MCF 10A (cell line): ENCODE measurements at regions not wholly inside any gene's neighbourhood (a gene's known extent, or its start where the extent isn't known, plus 50 kb on each side); places are given as distances from the start of the nearest gene placed in this dataset.

Experiments
- BruUV-seq: library from RNA; stranded (reverse); fragments of 400-500 nt; replicated peaks from 2 replicates; lab custom pipeline; 2021; lab: Mats Ljungman, UMichigan
- CTCF ChIA-PET: fragments of 300-600 bp; sonication (Branson Sonifier 250); formaldehyde crosslinking; extraction: SDS; loops from one replicate; lab custom pipeline; 2021; ENCODE audit warnings: antibody characterized with exemption, inconsistent platforms; lab: Yijun Ruan, JAX
- POLR2A ChIA-PET: fragments of 300-600, 350-650 bp; sonication (Branson Sonifier 250); formaldehyde crosslinking; extraction: SDS; loops from one replicate; lab custom pipeline; 2020; ENCODE audit warnings: antibody characterized with exemption, inconsistent platforms; lab: Yijun Ruan, JAX
- DNase-seq: peaks from one replicate; pipeline ENCODE4 v3.0.0-alpha.2; 2018; ENCODE audit not compliant: unreplicated experiment
- H3K27ac Mint-ChIP-seq: one replicate; pipeline ENCODE4 v1.8.0; 2022; ENCODE audit warnings: mild to moderate bottlenecking, low read depth, mixed read lengths; ENCODE audit not compliant: unreplicated experiment
- H3K27me3 Mint-ChIP-seq: one replicate; pipeline ENCODE4 v1.8.0; 2022; ENCODE audit warnings: mixed read lengths; ENCODE audit not compliant: insufficient read depth, unreplicated experiment
- H3K36me3 Mint-ChIP-seq: one replicate; pipeline ENCODE4 v1.8.0; 2022; ENCODE audit warnings: mild to moderate bottlenecking, moderate library complexity, mixed read lengths; ENCODE audit not compliant: insufficient read depth, unreplicated experiment
- H3K4me1 Mint-ChIP-seq: one replicate; pipeline ENCODE4 v1.8.0; 2022; ENCODE audit warnings: mixed read lengths; ENCODE audit not compliant: insufficient read depth, unreplicated experiment
- H3K4me3 Mint-ChIP-seq: one replicate; pipeline ENCODE4 v1.8.0; 2022; ENCODE audit warnings: mild to moderate bottlenecking, moderate library complexity, mixed read lengths; ENCODE audit not compliant: unreplicated experiment
- H3K9me3 Mint-ChIP-seq: one replicate; pipeline ENCODE4 v1.8.0; 2022; ENCODE audit warnings: mixed read lengths; ENCODE audit not compliant: unreplicated experiment
- intact Hi-C: fragments of 100-400 bp; cut with micrococcal nuclease; formaldehyde crosslinking; loops from 2 replicates; pipeline ENCODE4 v1.14.1; 2022
- TF ChIP-seq, protein P1 (sequence below): fragments of 200-600 bp; IDR thresholded peaks from one replicate; pipeline ENCODE4 v1.8.0; 2022; ENCODE audit warnings: antibody characterized with exemption, mild to moderate bottlenecking; ENCODE audit not compliant: unreplicated experiment

DNA sequence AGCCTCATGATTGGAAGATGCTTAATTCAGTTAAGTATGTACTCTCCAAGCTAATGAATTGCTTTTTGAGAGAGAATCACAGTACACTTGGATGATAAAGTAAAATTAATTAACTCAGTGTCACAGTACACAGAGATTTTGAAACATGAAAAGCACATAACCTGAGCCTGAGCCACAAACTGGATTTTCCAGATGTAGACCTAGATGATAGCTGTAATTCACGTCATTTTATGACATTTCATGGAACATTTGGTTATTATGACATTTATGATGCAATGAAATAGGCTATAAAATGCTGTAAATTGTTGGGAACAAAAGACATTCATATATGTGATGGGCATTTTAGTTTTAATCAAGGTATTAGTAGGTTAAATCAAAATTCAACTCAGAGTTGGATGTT, 983.7 kb downstream of the STPG2 start:
- no peaks in the 10 kb centered on the region for H3K27me3 Mint-ChIP-seq
- H3K4me1 Mint-ChIP-seq, result no peaks in the 10 kb centered on the region
- H3K27ac Mint-ChIP-seq, result no peak overlapping the region
- no TSS peak for BruUV-seq
- H3K4me3 Mint-ChIP-seq, result no peak overlapping the region
- POLR2A ChIA-PET, result interaction anchor here (0.6 kb wide), 1 partner anchor 164 kb away, joined by 3 read pairs; no protein-coding TSS in a partner anchor
- no peaks in the 10 kb centered on the region for H3K9me3 Mint-ChIP-seq
- CTCF ChIA-PET, result no interaction called here
- no peaks in the 10 kb centered on the region for H3K36me3 Mint-ChIP-seq
- intact Hi-C loops, result loop anchor here (10.0 kb wide), 1 partner anchor 805 kb away; no protein-coding TSS in a partner anchor
- no peak for DNase-seq
- TF ChIP-seq, protein P1, sequence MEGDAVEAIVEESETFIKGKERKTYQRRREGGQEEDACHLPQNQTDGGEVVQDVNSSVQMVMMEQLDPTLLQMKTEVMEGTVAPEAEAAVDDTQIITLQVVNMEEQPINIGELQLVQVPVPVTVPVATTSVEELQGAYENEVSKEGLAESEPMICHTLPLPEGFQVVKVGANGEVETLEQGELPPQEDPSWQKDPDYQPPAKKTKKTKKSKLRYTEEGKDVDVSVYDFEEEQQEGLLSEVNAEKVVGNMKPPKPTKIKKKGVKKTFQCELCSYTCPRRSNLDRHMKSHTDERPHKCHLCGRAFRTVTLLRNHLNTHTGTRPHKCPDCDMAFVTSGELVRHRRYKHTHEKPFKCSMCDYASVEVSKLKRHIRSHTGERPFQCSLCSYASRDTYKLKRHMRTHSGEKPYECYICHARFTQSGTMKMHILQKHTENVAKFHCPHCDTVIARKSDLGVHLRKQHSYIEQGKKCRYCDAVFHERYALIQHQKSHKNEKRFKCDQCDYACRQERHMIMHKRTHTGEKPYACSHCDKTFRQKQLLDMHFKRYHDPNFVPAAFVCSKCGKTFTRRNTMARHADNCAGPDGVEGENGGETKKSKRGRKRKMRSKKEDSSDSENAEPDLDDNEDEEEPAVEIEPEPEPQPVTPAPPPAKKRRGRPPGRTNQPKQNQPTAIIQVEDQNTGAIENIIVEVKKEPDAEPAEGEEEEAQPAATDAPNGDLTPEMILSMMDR, result no peak

DNA sequence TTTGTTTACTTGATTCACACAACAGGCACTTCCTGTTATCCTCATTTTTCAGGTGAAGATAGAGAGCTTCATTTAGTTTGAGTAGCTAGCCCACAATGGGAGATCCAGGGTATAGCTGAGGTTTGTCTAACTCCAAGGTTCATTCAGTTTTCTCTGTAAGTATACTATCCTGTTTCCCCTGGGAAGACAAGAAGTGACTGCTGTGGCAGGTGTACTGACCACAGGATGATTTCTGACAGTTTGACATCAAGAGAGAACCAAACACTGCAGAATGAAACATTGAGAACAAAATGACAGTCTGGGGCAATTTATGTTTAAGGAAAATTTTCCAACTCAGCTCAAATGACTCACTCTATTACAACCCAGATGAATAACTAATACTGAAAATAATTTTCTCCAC, 958.0 kb downstream of the STPG2 start:
- Mint-ChIP-seq H3K9me3 (no peaks in the 10 kb centered on the region), H3K4me3 (no peak overlapping the region), H3K27ac (no peak overlapping the region), H3K36me3 (no peaks in the 10 kb centered on the region), H3K4me1 (no peaks in the 10 kb centered on the region), H3K27me3 (no peaks in the 10 kb centered on the region)
- intact Hi-C loops, result no loop called here
- ChIA-PET CTCF (no interaction called here), POLR2A (interaction anchor here (1.0 kb wide), 1 partner anchor 9 kb away, joined by 3 read pairs; no protein-coding TSS in a partner anchor)
- TF ChIP-seq, protein P1, result no peak
- DNase-seq, result no peak
- no TSS peak for BruUV-seq

- BruUV-seq, result no TSS peak
- CTCF ChIA-PET, result no interaction called here
- Mint-ChIP-seq H3K4me3 (no peak overlapping the region), H3K36me3 (no peaks in the 10 kb centered on the region), H3K4me1 (no peaks in the 10 kb centered on the region), H3K27me3 (no peaks in the 10 kb centered on the region), H3K9me3 (no peaks in the 10 kb centered on the region), H3K27ac (no peak overlapping the region)
- POLR2A ChIA-PET, result no interaction called here
- TF ChIP-seq, protein P1, result no peak
- DNase-seq, result no peak
- intact Hi-C loops, result no loop called here
Observed at GRCh38 chr4:97197106-97197505, 946.2 kb downstream of the STPG2 start.

DNA sequence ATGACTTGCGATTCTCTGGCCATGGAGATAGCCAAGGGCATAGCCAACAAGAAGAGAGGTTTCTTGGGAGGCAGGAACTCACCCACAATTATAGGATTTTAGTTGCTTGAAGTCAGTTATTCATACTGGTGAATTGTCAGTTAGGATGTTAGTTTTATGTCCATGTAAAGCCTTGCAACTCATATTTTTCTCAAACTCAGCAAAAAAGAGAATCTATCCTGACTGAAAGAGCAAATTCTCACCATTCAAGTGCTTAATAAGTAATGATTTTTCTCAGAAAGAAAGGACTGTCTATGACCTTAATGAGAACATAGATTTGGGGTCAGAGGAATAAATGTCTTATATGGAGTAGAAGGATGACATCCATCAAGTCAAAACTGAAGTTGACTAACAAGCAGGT, 934.5 kb downstream of the STPG2 start:
- POLR2A ChIA-PET, result no interaction called here
- no peaks in the 10 kb centered on the region for H3K36me3 Mint-ChIP-seq

More for the DNA sequence above, 934.5 kb downstream of the STPG2 start:
- H3K9me3 Mint-ChIP-seq, result no peaks in the 10 kb centered on the region
- BruUV-seq, result no TSS peak
- no peak for DNase-seq
- no peaks in the 10 kb centered on the region for H3K4me1 Mint-ChIP-seq
- CTCF ChIA-PET, result interaction anchor here (0.6 kb wide), 1 partner anchor 862 kb away, joined by 4 read pairs; no protein-coding TSS in a partner anchor
- intact Hi-C loops, result no loop called here
- TF ChIP-seq, protein P1, result no peak
- H3K4me3 Mint-ChIP-seq, result no peak overlapping the region
- H3K27me3 Mint-ChIP-seq, result no peaks in the 10 kb centered on the region
- no peak overlapping the region for H3K27ac Mint-ChIP-seq
